ENCODE measurements at regions not wholly inside any gene's neighbourhood (a gene's known extent, or its start where the extent isn't known, plus 50 kb on each side); places are given as distances from the start of the nearest gene placed in this dataset.
"Not testable (repeated sequence)": the region's sequence is repeated elsewhere in the genome, so short reads cannot be mapped to it uniquely, and the experiment has no call there.

GRCh38 chr3:145696011-145696410 lies 465.0 kb downstream of the PLOD2 start:
- no peak overlapping the region for H2AFZ ChIP-seq (ENCODE audit: low read depth, low read length)
- H3K4me1 ChIP-seq (ENCODE audit: insufficient read depth, low read length) = peaks cover 6% of the 10 kb centered on the region
- H3K36me3 ChIP-seq (ENCODE audit: insufficient read depth, low read length) = no peaks in the 10 kb centered on the region
- no peaks in the 10 kb centered on the region for H3K27me3 ChIP-seq (ENCODE audit: insufficient read depth, low read length)
- H3K9me3 ChIP-seq (ENCODE audit: low read length) = no peaks in the 10 kb centered on the region
- no peak overlapping the region for H3K4me3 ChIP-seq (ENCODE audit: low read length)

GRCh38 chr3:145698250-145698649 lies 462.7 kb downstream of the PLOD2 start:
- H3K4me3 ChIP-seq (ENCODE audit: low read length) = no peak overlapping the region
- H2AFZ ChIP-seq (ENCODE audit: low read depth, low read length) = no peak overlapping the region
- H3K27me3 ChIP-seq (ENCODE audit: insufficient read depth, low read length) = no peaks in the 10 kb centered on the region

DNA sequence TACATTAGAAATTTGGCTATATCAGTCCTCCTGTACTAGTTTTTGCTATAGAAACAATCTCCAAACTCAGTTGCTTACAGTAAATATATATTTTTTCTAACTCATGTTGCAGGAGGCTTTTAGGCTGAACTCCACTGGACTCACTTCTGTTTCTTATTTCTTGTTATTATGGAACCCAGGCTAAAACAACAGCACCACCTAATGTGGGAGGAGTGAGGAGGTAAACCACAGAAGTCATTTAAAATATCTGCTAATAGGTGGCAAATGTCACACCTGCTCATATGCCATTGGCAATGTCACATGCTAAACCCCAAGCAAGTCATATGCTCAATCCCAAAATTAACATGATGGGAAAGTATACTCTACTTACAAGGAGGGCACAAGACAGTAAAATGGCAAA lies 462.2 kb downstream of the PLOD2 start:
- Histone ChIP-seq H3K4me3 (ENCODE audit: low read length) (no peak overlapping the region), H3K4me1 (ENCODE audit: insufficient read depth, low read length) (peaks cover 6% of the 10 kb centered on the region), H3K36me3 (ENCODE audit: insufficient read depth, low read length) (no peaks in the 10 kb centered on the region), H2AFZ (ENCODE audit: low read depth, low read length) (no peak overlapping the region), H3K9me3 (ENCODE audit: low read length) (no peaks in the 10 kb centered on the region), H3K27me3 (ENCODE audit: insufficient read depth, low read length) (no peaks in the 10 kb centered on the region)

More at GRCh38 chr3:145698250-145698649, 462.7 kb downstream of the PLOD2 start:
- no peaks in the 10 kb centered on the region for H3K36me3 ChIP-seq (ENCODE audit: insufficient read depth, low read length)
- H3K9me3 ChIP-seq (ENCODE audit: low read length) = no peaks in the 10 kb centered on the region
- H3K4me1 ChIP-seq (ENCODE audit: insufficient read depth, low read length) = peaks cover 6% of the 10 kb centered on the region

GRCh38 chr3:145704020-145704419 lies 457.0 kb downstream of the PLOD2 start:
- Histone ChIP-seq H2AFZ (ENCODE audit: low read depth, low read length) (no peak overlapping the region), H3K4me1 (ENCODE audit: insufficient read depth, low read length) (peaks cover 12% of the 10 kb centered on the region), H3K27me3 (ENCODE audit: insufficient read depth, low read length) (no peaks in the 10 kb centered on the region), H3K9me3 (ENCODE audit: low read length) (no peaks in the 10 kb centered on the region), H3K4me3 (ENCODE audit: low read length) (no peak overlapping the region), H3K36me3 (ENCODE audit: insufficient read depth, low read length) (no peaks in the 10 kb centered on the region)

DNA sequence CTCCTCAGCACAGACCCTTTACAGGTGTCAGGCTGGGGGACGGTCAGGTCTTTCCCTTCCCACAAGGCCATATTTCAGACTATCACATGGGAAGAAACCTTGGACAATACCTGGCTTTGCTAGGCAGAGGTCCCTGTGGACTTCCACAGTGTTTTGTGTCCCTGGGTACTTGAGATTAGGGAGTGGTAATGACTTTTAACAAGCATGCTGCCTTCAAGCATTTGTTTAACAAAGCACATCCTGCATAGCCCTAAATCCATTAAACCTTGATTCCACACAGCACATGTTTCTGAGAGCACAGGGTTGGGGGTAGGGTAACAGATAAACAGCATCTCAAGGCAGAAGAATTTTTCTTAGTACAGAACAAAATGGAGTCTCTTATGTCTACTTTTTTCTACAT lies 451.2 kb downstream of the PLOD2 start:
- not testable (repeated sequence) for H3K36me3 ChIP-seq (ENCODE audit: insufficient read depth, low read length); H3K27me3 ChIP-seq (ENCODE audit: insufficient read depth, low read length); H2AFZ ChIP-seq (ENCODE audit: low read depth, low read length); H3K9me3 ChIP-seq (ENCODE audit: low read length); H3K4me3 ChIP-seq (ENCODE audit: low read length)
- H3K4me1 ChIP-seq (ENCODE audit: insufficient read depth, low read length) = peaks cover 12% of the 10 kb centered on the region

DNA sequence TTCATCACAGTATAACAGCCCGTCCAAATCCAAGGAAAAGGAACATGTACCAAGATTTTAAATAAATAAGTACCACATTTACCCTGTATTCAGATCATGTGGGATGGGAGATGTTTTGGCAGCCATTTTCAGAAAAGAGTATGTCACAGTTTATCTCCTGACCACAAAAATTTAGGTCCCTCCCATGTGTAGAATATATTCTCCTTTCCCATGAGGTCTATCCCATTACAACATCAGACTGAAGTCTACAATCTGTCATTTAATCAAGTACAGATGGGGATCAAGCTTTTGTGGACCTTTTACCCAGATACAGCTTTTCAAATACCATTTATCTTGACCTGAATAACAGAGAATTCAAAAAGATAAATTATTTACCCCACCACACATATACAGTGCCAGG lies 444.5 kb downstream of the PLOD2 start:
- Histone ChIP-seq H3K9me3 (ENCODE audit: low read length) (no peaks in the 10 kb centered on the region), H3K27me3 (ENCODE audit: insufficient read depth, low read length) (no peaks in the 10 kb centered on the region), H3K36me3 (ENCODE audit: insufficient read depth, low read length) (no peaks in the 10 kb centered on the region), H3K4me1 (ENCODE audit: insufficient read depth, low read length) (peaks cover 11% of the 10 kb centered on the region), H3K4me3 (ENCODE audit: low read length) (no peak overlapping the region), H2AFZ (ENCODE audit: low read depth, low read length) (no peak overlapping the region)

GRCh38 chr3:145719114-145719513 lies 441.9 kb downstream of the PLOD2 start:
- peaks cover 11% of the 10 kb centered on the region for H3K4me1 ChIP-seq (ENCODE audit: insufficient read depth, low read length)
- no peak overlapping the region for H3K4me3 ChIP-seq (ENCODE audit: low read length)
- no peaks in the 10 kb centered on the region for H3K36me3 ChIP-seq (ENCODE audit: insufficient read depth, low read length)
- H3K9me3 ChIP-seq (ENCODE audit: low read length) = no peaks in the 10 kb centered on the region
- H3K27me3 ChIP-seq (ENCODE audit: insufficient read depth, low read length) = no peaks in the 10 kb centered on the region
- no peak overlapping the region for H2AFZ ChIP-seq (ENCODE audit: low read depth, low read length)

DNA sequence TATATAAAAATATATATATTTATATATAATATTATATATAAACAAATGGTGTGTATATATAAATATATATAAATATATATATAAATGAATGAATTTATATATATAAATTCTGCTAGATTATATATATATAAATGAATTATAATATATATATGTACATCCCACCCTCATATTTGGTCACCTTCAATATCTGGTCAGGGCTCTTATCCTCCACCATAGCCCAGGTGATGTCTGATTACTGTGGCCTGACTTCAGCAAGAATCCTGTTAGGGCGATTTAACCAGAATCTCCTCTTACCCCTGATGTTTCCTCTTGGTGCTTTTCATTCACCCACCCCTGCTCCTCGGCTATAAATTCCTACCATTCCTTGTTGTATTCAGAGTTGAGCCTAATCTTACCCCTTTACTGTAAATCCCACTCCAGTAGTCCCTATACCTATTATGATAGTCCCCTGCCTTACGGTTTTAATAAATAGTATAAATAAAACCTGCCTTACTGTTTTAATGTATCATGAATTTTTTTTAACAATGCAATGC lies 439.6 kb downstream of the PLOD2 start:
- Histone ChIP-seq H2AFZ (ENCODE audit: low read depth, low read length) (no peak overlapping the region), H3K36me3 (ENCODE audit: insufficient read depth, low read length) (no peaks in the 10 kb centered on the region), H3K4me1 (ENCODE audit: insufficient read depth, low read length) (peaks cover 11% of the 10 kb centered on the region), H3K27me3 (ENCODE audit: insufficient read depth, low read length) (no peaks in the 10 kb centered on the region), H3K4me3 (ENCODE audit: low read length) (no peak overlapping the region), H3K9me3 (ENCODE audit: low read length) (no peaks in the 10 kb centered on the region)

DNA sequence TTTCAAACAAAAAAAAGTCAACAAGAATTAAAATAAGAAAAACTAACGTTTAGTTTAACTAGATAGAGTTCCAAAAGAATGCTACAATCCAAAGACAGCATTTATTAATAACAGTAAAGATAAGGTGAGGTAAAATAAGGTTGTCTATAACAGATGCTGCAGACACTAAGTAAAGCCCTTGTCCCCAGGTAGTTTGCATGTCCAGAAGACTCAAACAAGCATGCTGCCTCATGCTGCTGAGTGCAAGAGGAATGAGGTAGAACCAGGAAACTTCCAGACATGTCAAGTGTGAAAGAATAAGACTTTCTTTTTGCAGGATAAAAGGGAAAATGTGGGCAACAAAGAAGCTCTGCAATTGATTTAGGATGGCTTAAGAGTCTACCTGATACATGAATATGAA lies 439.2 kb downstream of the PLOD2 start:
- Histone ChIP-seq H3K36me3 (ENCODE audit: insufficient read depth, low read length) (no peaks in the 10 kb centered on the region), H2AFZ (ENCODE audit: low read depth, low read length) (no peak overlapping the region), H3K27me3 (ENCODE audit: insufficient read depth, low read length) (no peaks in the 10 kb centered on the region), H3K9me3 (ENCODE audit: low read length) (no peaks in the 10 kb centered on the region), H3K4me3 (ENCODE audit: low read length) (no peak overlapping the region), H3K4me1 (ENCODE audit: insufficient read depth, low read length) (peaks cover 11% of the 10 kb centered on the region)

DNA sequence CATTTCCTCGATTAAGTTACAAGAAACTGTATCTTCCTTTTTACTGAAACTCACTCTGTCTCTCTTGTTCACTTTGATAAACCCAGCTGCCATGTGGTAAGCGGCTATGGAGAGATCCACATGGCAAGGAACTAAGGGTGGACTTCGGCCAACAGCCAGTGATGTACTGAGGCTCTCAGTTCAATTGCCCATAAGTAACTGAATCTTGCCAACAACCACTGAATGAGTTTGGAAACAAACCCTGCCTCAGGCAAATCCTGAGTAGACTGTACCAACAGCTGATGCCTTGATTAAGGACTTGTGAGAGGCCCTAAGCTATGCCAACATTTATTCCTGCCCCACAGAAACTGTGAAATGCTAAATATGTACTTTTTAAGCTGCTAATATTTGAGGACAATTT lies 433.5 kb downstream of the PLOD2 start:
- Histone ChIP-seq H3K27me3 (ENCODE audit: insufficient read depth, low read length) (no peaks in the 10 kb centered on the region), H2AFZ (ENCODE audit: low read depth, low read length) (no peak overlapping the region), H3K9me3 (ENCODE audit: low read length) (no peaks in the 10 kb centered on the region), H3K4me3 (ENCODE audit: low read length) (no peak overlapping the region), H3K36me3 (ENCODE audit: insufficient read depth, low read length) (no peaks in the 10 kb centered on the region), H3K4me1 (ENCODE audit: insufficient read depth, low read length) (peaks cover 2% of the 10 kb centered on the region)

DNA sequence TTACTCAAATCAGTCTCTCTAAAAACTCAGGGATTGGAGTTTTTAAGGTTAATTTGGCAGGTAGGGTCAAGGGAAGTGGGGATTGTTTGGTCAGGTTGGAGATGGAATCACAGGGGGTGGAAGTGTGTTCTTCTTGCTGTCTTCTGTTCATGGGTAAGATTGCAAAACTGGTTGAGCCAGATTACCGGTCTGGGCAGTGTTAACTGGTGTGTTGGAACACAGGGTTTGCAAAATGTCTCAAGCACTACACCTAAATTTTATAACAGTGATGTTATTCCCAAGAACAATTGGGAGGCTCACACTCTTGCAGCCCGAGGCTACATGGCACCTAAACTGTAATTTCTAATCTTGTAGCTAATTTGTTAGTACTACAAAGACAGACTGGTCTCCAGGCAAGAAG lies 425.4 kb downstream of the PLOD2 start:
- H3K9me3 ChIP-seq (ENCODE audit: low read length) = no peaks in the 10 kb centered on the region
- no peaks in the 10 kb centered on the region for H3K36me3 ChIP-seq (ENCODE audit: insufficient read depth, low read length)
- H3K4me3 ChIP-seq (ENCODE audit: low read length) = no peak overlapping the region
- no peak overlapping the region for H2AFZ ChIP-seq (ENCODE audit: low read depth, low read length)
- peaks cover 2% of the 10 kb centered on the region for H3K4me1 ChIP-seq (ENCODE audit: insufficient read depth, low read length)
- H3K27me3 ChIP-seq (ENCODE audit: insufficient read depth, low read length) = no peaks in the 10 kb centered on the region

- Histone ChIP-seq H2AFZ (ENCODE audit: low read depth, low read length) (no peak overlapping the region), H3K27me3 (ENCODE audit: insufficient read depth, low read length) (no peaks in the 10 kb centered on the region), H3K4me1 (ENCODE audit: insufficient read depth, low read length) (no peaks in the 10 kb centered on the region), H3K4me3 (ENCODE audit: low read length) (no peak overlapping the region), H3K9me3 (ENCODE audit: low read length) (no peaks in the 10 kb centered on the region), H3K36me3 (ENCODE audit: insufficient read depth, low read length) (no peaks in the 10 kb centered on the region)
Measured at GRCh38 chr3:145737952-145738351, 423.0 kb downstream of the PLOD2 start.

DNA sequence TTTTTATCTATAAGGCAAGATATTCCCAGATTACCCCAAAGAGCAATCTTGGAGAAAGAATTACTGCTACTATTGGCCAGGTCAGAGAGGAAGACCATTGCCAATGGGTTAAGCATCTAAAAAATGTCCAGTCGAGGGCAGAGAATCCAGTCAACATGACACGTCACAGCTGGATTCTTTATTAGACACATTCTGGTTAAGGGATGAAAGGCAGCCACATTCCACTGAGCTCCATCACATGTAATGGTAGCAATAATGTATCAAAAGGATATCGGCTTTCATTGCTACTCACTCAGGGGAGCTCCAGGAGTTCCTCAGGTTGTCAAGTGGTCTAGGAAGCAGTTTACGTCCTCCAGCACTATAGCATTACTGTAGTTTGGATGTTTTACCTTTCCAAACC lies 421.1 kb downstream of the PLOD2 start:
- no peaks in the 10 kb centered on the region for H3K4me1 ChIP-seq (ENCODE audit: insufficient read depth, low read length)
- H3K36me3 ChIP-seq (ENCODE audit: insufficient read depth, low read length) = no peaks in the 10 kb centered on the region
- no peak overlapping the region for H2AFZ ChIP-seq (ENCODE audit: low read depth, low read length)
- H3K27me3 ChIP-seq (ENCODE audit: insufficient read depth, low read length) = no peaks in the 10 kb centered on the region
- H3K9me3 ChIP-seq (ENCODE audit: low read length) = no peaks in the 10 kb centered on the region
- no peak overlapping the region for H3K4me3 ChIP-seq (ENCODE audit: low read length)

- no peaks in the 10 kb centered on the region for H3K27me3 ChIP-seq (ENCODE audit: insufficient read depth, low read length)
- H3K4me3 ChIP-seq (ENCODE audit: low read length) = no peak overlapping the region
- no peaks in the 10 kb centered on the region for H3K36me3 ChIP-seq (ENCODE audit: insufficient read depth, low read length)
- no peak overlapping the region for H2AFZ ChIP-seq (ENCODE audit: low read depth, low read length)
- peaks cover 39% of the 10 kb centered on the region for H3K4me1 ChIP-seq (ENCODE audit: insufficient read depth, low read length)
- H3K9me3 ChIP-seq (ENCODE audit: low read length) = no peaks in the 10 kb centered on the region
Measured at GRCh38 chr3:145750657-145751056, 410.3 kb downstream of the PLOD2 start.
